H9 (cell line): ENCODE measurements at regions not wholly inside any gene's neighbourhood (a gene's known extent, or its start where the extent isn't known, plus 50 kb on each side); places are given as distances from the start of the nearest gene placed in this dataset.

Source experiments
- DNase-seq: peaks from one replicate; pipeline ENCODE4 v3.0.0-alpha.2; 2017
- H2AFZ ChIP-seq: one replicate; pipeline ENCODE4 v1.6.1; 2013; ENCODE audit warnings: mild to moderate bottlenecking, low read length, control low read depth, moderate library complexity
- H2AK5ac ChIP-seq: 2 replicates; pipeline ENCODE4 v1.6.1; 2013; ENCODE audit warnings: low read length, control low read depth, mixed read lengths; ENCODE audit not compliant: insufficient read length
- H2BK120ac ChIP-seq: one replicate; pipeline ENCODE4 v1.6.1; 2013; ENCODE audit warnings: low read depth, mild to moderate bottlenecking, low read length, control low read depth, inconsistent platforms; ENCODE audit not compliant: poor library complexity, severe bottlenecking
- H2BK12ac ChIP-seq: 2 replicates; pipeline ENCODE4 v1.6.1; 2013; ENCODE audit warnings: low read length, control low read depth, mixed read lengths, low read depth; ENCODE audit not compliant: insufficient read length
- H2BK15ac ChIP-seq: 2 replicates; pipeline ENCODE4 v1.6.1; 2013; ENCODE audit warnings: low read depth, low read length, control low read depth
- H2BK20ac ChIP-seq: one replicate; pipeline ENCODE4 v1.6.1; 2013; ENCODE audit warnings: low read depth, mild to moderate bottlenecking, low read length, control low read depth, inconsistent platforms; ENCODE audit not compliant: poor library complexity, severe bottlenecking
- H2BK5ac ChIP-seq: 2 replicates; pipeline ENCODE4 v1.6.1; 2013; ENCODE audit warnings: low read length, control low read depth, mixed read lengths; ENCODE audit not compliant: insufficient read length
- H3K14ac ChIP-seq: 2 replicates; pipeline ENCODE4 v1.6.1; 2013; ENCODE audit warnings: low read length, control low read depth; ENCODE audit not compliant: insufficient read depth
- H3K18ac ChIP-seq: 2 replicates; pipeline ENCODE4 v1.6.1; 2013; ENCODE audit warnings: low read depth, mild to moderate bottlenecking, mixed read lengths, low read length, control low read depth; ENCODE audit not compliant: insufficient read length
- H3K23ac ChIP-seq: 2 replicates; pipeline ENCODE4 v1.6.1; 2013; ENCODE audit warnings: low read length, control low read depth, mixed read lengths, low read depth; ENCODE audit not compliant: insufficient read length
- H3K23me2 ChIP-seq: 2 replicates; pipeline ENCODE4 v1.6.1; 2013; ENCODE audit warnings: low read depth, mild to moderate bottlenecking, mixed read lengths, low read length, control low read depth; ENCODE audit not compliant: insufficient read length, poor library complexity, severe bottlenecking
- H3K27ac ChIP-seq: 2 replicates; pipeline ENCODE4 v1.5.1; 2013; ENCODE audit warnings: low read length, control low read depth, mixed read lengths, low read depth; ENCODE audit not compliant: insufficient read length
- H3K27me3 ChIP-seq: 2 replicates; pipeline ENCODE4 v1.6.1; 2013; ENCODE audit warnings: low read length, control low read depth, inconsistent platforms; ENCODE audit not compliant: insufficient read depth
- H3K4ac ChIP-seq: 2 replicates; pipeline ENCODE4 v1.6.1; 2013; ENCODE audit warnings: low read depth, mild to moderate bottlenecking, control low read depth, inconsistent platforms, low read length, moderate library complexity
- H3K4me1 ChIP-seq: 2 replicates; pipeline ENCODE4 v1.6.1; 2013; ENCODE audit warnings: low read length, control low read depth, inconsistent platforms; ENCODE audit not compliant: insufficient read depth
- H3K4me2 ChIP-seq: 2 replicates; pipeline ENCODE4 v1.6.1; 2013; ENCODE audit warnings: low read length, control low read depth, mixed read lengths; ENCODE audit not compliant: insufficient read length, insufficient read depth
- H3K56ac ChIP-seq: 2 replicates; pipeline ENCODE4 v1.6.1; 2013; ENCODE audit warnings: low read depth, mild to moderate bottlenecking, mixed read lengths, low read length, control low read depth; ENCODE audit not compliant: insufficient read length
- H3K79me1 ChIP-seq: 2 replicates; pipeline ENCODE4 v1.6.1; 2013; ENCODE audit warnings: low read depth, mild to moderate bottlenecking, moderate library complexity, low read length, control low read depth, inconsistent platforms; ENCODE audit not compliant: insufficient read depth, poor library complexity, severe bottlenecking
- H3K79me2 ChIP-seq: 2 replicates; pipeline ENCODE4 v1.6.1; 2013; ENCODE audit warnings: low read length, control low read depth, inconsistent platforms; ENCODE audit not compliant: insufficient read depth
- H3K9ac ChIP-seq: 2 replicates; pipeline ENCODE4 v1.6.1; 2013; ENCODE audit warnings: low read length, control low read depth, mixed read lengths; ENCODE audit not compliant: insufficient read length; ENCODE audit errors: extremely low read depth
- H3K9me3 ChIP-seq: one replicate; pipeline ENCODE4 v1.6.1; 2013; ENCODE audit warnings: low read depth, low read length, inconsistent platforms; ENCODE audit not compliant: control insufficient read depth
- H3T11ph ChIP-seq: one replicate; pipeline ENCODE4 v1.6.1; 2013; ENCODE audit warnings: mild to moderate bottlenecking, low read length, control low read depth, inconsistent platforms
- H4K20me1 ChIP-seq: one replicate; pipeline ENCODE4 v1.6.1; 2013; ENCODE audit not compliant: control insufficient read depth, insufficient read length, insufficient read depth
- H4K5ac ChIP-seq: 2 replicates; pipeline ENCODE4 v1.6.1; 2013; ENCODE audit warnings: low read depth, mild to moderate bottlenecking, mixed read lengths, low read length, control low read depth; ENCODE audit not compliant: insufficient read length
- H4K8ac ChIP-seq: replicated peaks from 2 replicates; pipeline ENCODE4 v1.6.1; 2013; ENCODE audit warnings: low read length, control low read depth, mixed read lengths, low read depth; ENCODE audit not compliant: insufficient read length
- H4K91ac ChIP-seq: 2 replicates; pipeline ENCODE4 v1.6.1; 2013; ENCODE audit warnings: low read depth, mild to moderate bottlenecking, moderate library complexity, mixed read lengths, low read length, control low read depth; ENCODE audit not compliant: insufficient read length
- H3K27ac Mint-ChIP-seq, 3 experiments: 2 replicates in 2 of 3; 3 replicates in 1 of 3; pipeline ENCODE4 v1.8.0; 2020 to 2021; ENCODE audit warnings: mixed read lengths in 3 of 3, mild to moderate bottlenecking in 1 of 3, moderate library complexity in 1 of 3
- H3K27me3 Mint-ChIP-seq: 2 replicates; pipeline ENCODE4 v1.8.0; 2021; ENCODE audit warnings: low read depth, mild to moderate bottlenecking, moderate library complexity, mixed read lengths
- H3K36me3 Mint-ChIP-seq, 3 experiments: 2 replicates in 2 of 3; 3 replicates in 1 of 3; pipeline ENCODE4 v1.8.0; 2020 to 2021; ENCODE audit warnings: low read depth in 3 of 3, mixed read lengths in 3 of 3; ENCODE audit not compliant: insufficient read depth in 1 of 3
- H3K4me1 Mint-ChIP-seq, 2 experiments: 2 replicates each; pipeline ENCODE4 v1.8.0; 2020; ENCODE audit warnings: mixed read lengths in 2 of 2
- H3K4me3 Mint-ChIP-seq, 2 experiments: 2 replicates in 1 of 2; 3 replicates in 1 of 2; pipeline ENCODE4 v1.8.0; 2020 to 2021; ENCODE audit warnings: mild to moderate bottlenecking in 2 of 2, mixed read lengths in 2 of 2, moderate library complexity in 1 of 2
- H3K9me3 Mint-ChIP-seq, 2 experiments: 2 replicates in 1 of 2; 3 replicates in 1 of 2; pipeline ENCODE4 v1.8.0; 2020; ENCODE audit warnings: mild to moderate bottlenecking in 2 of 2, mixed read lengths in 2 of 2, moderate library complexity in 1 of 2
- WGBS: extraction: QIAGEN DNeasy Blood & Tissue Kit; methylation state at CpG from one replicate; pipeline ENCODE4 v1.1.7; 2013; ENCODE audit warnings: missing lambda C conversion rate, low lambda C conversion rate, mixed read lengths; ENCODE audit not compliant: insufficient read length; ENCODE audit errors: extremely low coverage; 5-methylcytosine and 5-hydroxymethylcytosine counted together
- TF ChIP-seq, protein P1 (sequence below): fragments of 200-600 bp; sonication (generic); conservative IDR thresholded peaks from 3 replicates; pipeline ENCODE4 v1.8.0; 2021; ENCODE audit warnings: antibody characterized with exemption, mild to moderate bottlenecking

GRCh38 chr19:31538879-31539278 is 189.6 kb upstream of the TSHZ3 start:
- no peak overlapping the region for H3T11ph ChIP-seq
- no peak overlapping the region for H2BK20ac ChIP-seq
- Mint-ChIP-seq H3K36me3 (peaks cover 6 to 8% (median 6%) of the 10 kb centered on the region in 3 experiments; a peak in 6 of 7 replicates), H3K4me3 (no peak overlapping the region), H3K27me3 (no peaks in the 10 kb centered on the region; the same call in 1 of the 2 replicates), H3K4me1 (peaks cover 16 to 22% of the 10 kb centered on the region in 2 experiments), H3K9me3 (peaks cover 7 to 10% of the 10 kb centered on the region in 2 experiments), H3K27ac (no peak overlapping the region)
- H3K9ac ChIP-seq: no peak overlapping the region
- H3K27ac ChIP-seq: no peak overlapping the region
- H3K4ac ChIP-seq: no peak overlapping the region
- no peak overlapping the region for H3K56ac ChIP-seq
- H3K79me2 ChIP-seq: no peaks in the 10 kb centered on the region
- TF ChIP-seq, protein P1, sequence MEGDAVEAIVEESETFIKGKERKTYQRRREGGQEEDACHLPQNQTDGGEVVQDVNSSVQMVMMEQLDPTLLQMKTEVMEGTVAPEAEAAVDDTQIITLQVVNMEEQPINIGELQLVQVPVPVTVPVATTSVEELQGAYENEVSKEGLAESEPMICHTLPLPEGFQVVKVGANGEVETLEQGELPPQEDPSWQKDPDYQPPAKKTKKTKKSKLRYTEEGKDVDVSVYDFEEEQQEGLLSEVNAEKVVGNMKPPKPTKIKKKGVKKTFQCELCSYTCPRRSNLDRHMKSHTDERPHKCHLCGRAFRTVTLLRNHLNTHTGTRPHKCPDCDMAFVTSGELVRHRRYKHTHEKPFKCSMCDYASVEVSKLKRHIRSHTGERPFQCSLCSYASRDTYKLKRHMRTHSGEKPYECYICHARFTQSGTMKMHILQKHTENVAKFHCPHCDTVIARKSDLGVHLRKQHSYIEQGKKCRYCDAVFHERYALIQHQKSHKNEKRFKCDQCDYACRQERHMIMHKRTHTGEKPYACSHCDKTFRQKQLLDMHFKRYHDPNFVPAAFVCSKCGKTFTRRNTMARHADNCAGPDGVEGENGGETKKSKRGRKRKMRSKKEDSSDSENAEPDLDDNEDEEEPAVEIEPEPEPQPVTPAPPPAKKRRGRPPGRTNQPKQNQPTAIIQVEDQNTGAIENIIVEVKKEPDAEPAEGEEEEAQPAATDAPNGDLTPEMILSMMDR: no peak
- H3K14ac ChIP-seq: no peak overlapping the region
- peak; percentile 4 for DNase-seq
- H3K23ac ChIP-seq: no peak overlapping the region
- H3K9me3 ChIP-seq: no peaks in the 10 kb centered on the region
- H2AFZ ChIP-seq: no peak overlapping the region
- H2BK5ac ChIP-seq: no peak overlapping the region
- H2BK120ac ChIP-seq: no peak overlapping the region
- no CpG with 5 or more reads among the region's 5 CpGs for WGBS
- H2BK15ac ChIP-seq: no peak overlapping the region
- H3K4me2 ChIP-seq: no peak overlapping the region
- H2AK5ac ChIP-seq: no peak overlapping the region
- H3K18ac ChIP-seq: no peak overlapping the region
- no peaks in the 10 kb centered on the region for H4K20me1 ChIP-seq
- H4K91ac ChIP-seq: no peak overlapping the region
- no peaks in the 10 kb centered on the region for H3K4me1 ChIP-seq
- H2BK12ac ChIP-seq: no peak overlapping the region
- H3K23me2 ChIP-seq: no peaks in the 10 kb centered on the region
- H4K5ac ChIP-seq: no peak overlapping the region
- no peak overlapping the region for H4K8ac ChIP-seq
- no peaks in the 10 kb centered on the region for H3K27me3 ChIP-seq
- no peaks in the 10 kb centered on the region for H3K79me1 ChIP-seq
